Activated CD4-positive, alpha-beta memory T cell treated with anti-CD3 and anti-CD28 coated beads, Interleukin-2, amount 10 ng/mL, durations not matched to agents 7 days and 5 days (primary cell): ENCODE measurements at regions not wholly inside any gene's neighbourhood (a gene's known extent, or its start where the extent isn't known, plus 50 kb on each side); places are given as distances from the start of the nearest gene placed in this dataset.
"Not testable (repeated sequence)": the region's sequence is repeated elsewhere in the genome, so short reads cannot be mapped to it uniquely, and the experiment has no call there.

ENCODE experiments used
- CTCF ChIA-PET: fragments of 350-600 bp; sonication (Branson Sonifier 250); formaldehyde crosslinking; loops from one replicate; lab custom pipeline; 2021; ENCODE audit warnings: antibody characterized with exemption, inconsistent platforms; lab: Charles Lee
- POLR2A ChIA-PET: fragments of 350-600 bp; sonication (Branson Sonifier 250); formaldehyde crosslinking; loops from one replicate; lab custom pipeline; 2021; ENCODE audit warnings: antibody characterized with exemption; lab: Charles Lee
- DNase-seq: peaks from one replicate; pipeline ENCODE4 v3.0.0-alpha.2; 2020
- H3K27ac Mint-ChIP-seq: one replicate; pipeline ENCODE4 v1.8.0; 2021; ENCODE audit warnings: mild to moderate bottlenecking, mixed read lengths
- H3K27me3 Mint-ChIP-seq: one replicate; pipeline ENCODE4 v1.8.0; 2021; ENCODE audit warnings: mixed read lengths
- H3K36me3 Mint-ChIP-seq: one replicate; pipeline ENCODE4 v1.8.0; 2021; ENCODE audit warnings: low read depth, mixed read lengths
- H3K4me1 Mint-ChIP-seq: one replicate; pipeline ENCODE4 v1.8.0; 2021; ENCODE audit warnings: mixed read lengths
- H3K4me3 Mint-ChIP-seq: one replicate; pipeline ENCODE4 v1.8.0; 2021; ENCODE audit warnings: mild to moderate bottlenecking, mixed read lengths
- H3K9me3 Mint-ChIP-seq: one replicate; pipeline ENCODE4 v1.8.0; 2021; ENCODE audit warnings: mixed read lengths

- Mint-ChIP-seq H3K4me3 (no peak overlapping the region), H3K4me1 (no peaks in the 10 kb centered on the region)
These were observed 1178.4 kb upstream of the TMEFF2 start for GRCh38 chr2:193373120-193373519.

GRCh38 chr2:193371200-193371599 lies 1176.5 kb upstream of the TMEFF2 start:
- Mint-ChIP-seq H3K27ac (no peak overlapping the region), H3K4me3 (no peak overlapping the region), H3K36me3 (no peaks in the 10 kb centered on the region), H3K9me3 (no peaks in the 10 kb centered on the region), H3K27me3 (no peaks in the 10 kb centered on the region), H3K4me1 (no peaks in the 10 kb centered on the region)
- CTCF ChIA-PET = no interaction called here
- POLR2A ChIA-PET = no interaction called here
- DNase-seq = no peak

More at GRCh38 chr2:193373120-193373519, 1178.4 kb upstream of the TMEFF2 start:
- Mint-ChIP-seq H3K9me3 (no peaks in the 10 kb centered on the region), H3K27me3 (no peaks in the 10 kb centered on the region), H3K36me3 (no peaks in the 10 kb centered on the region), H3K27ac (no peak overlapping the region)
- ChIA-PET CTCF (no interaction called here), POLR2A (no interaction called here)
- DNase-seq = no peak

GRCh38 chr2:193368615-193369014 lies 1173.9 kb upstream of the TMEFF2 start:
- H3K4me3 Mint-ChIP-seq = no peak overlapping the region
- no peaks in the 10 kb centered on the region for H3K4me1 Mint-ChIP-seq
- no peaks in the 10 kb centered on the region for H3K27me3 Mint-ChIP-seq
- no peak for DNase-seq
- no peaks in the 10 kb centered on the region for H3K9me3 Mint-ChIP-seq
- no peak overlapping the region for H3K27ac Mint-ChIP-seq
- no peaks in the 10 kb centered on the region for H3K36me3 Mint-ChIP-seq
- ChIA-PET POLR2A (no interaction called here), CTCF (no interaction called here)

GRCh38 chr2:193357508-193357907 lies 1162.8 kb upstream of the TMEFF2 start:
- Mint-ChIP-seq H3K36me3 (no peaks in the 10 kb centered on the region), H3K4me1 (no peaks in the 10 kb centered on the region), H3K4me3 (no peak overlapping the region), H3K9me3 (no peaks in the 10 kb centered on the region), H3K27me3 (no peaks in the 10 kb centered on the region), H3K27ac (no peak overlapping the region)
- ChIA-PET POLR2A (no interaction called here), CTCF (no interaction called here)
- DNase-seq = no peak

GRCh38 chr2:193352665-193353242 lies 1158.0 kb upstream of the TMEFF2 start:
- H3K27ac Mint-ChIP-seq, H3K9me3 Mint-ChIP-seq, H3K27me3 Mint-ChIP-seq, CTCF ChIA-PET, H3K36me3 Mint-ChIP-seq, DNase-seq, POLR2A ChIA-PET, H3K4me1 Mint-ChIP-seq, H3K4me3 Mint-ChIP-seq: not testable (repeated sequence)

GRCh38 chr2:193350509-193350908 lies 1155.8 kb upstream of the TMEFF2 start:
- CTCF ChIA-PET = no interaction called here
- H3K36me3 Mint-ChIP-seq = no peaks in the 10 kb centered on the region
- POLR2A ChIA-PET = no interaction called here
- no peak for DNase-seq
- H3K27me3 Mint-ChIP-seq = no peaks in the 10 kb centered on the region
- H3K4me3 Mint-ChIP-seq = no peak overlapping the region
- H3K27ac Mint-ChIP-seq = no peak overlapping the region
- no peaks in the 10 kb centered on the region for H3K9me3 Mint-ChIP-seq
- H3K4me1 Mint-ChIP-seq = peaks cover 5% of the 10 kb centered on the region

GRCh38 chr2:193349642-193350041 lies 1154.9 kb upstream of the TMEFF2 start:
- H3K4me1 Mint-ChIP-seq = peaks cover 5% of the 10 kb centered on the region
- H3K4me3 Mint-ChIP-seq = no peak overlapping the region
- H3K9me3 Mint-ChIP-seq = no peaks in the 10 kb centered on the region
- H3K27ac Mint-ChIP-seq = no peak overlapping the region
- ChIA-PET POLR2A (no interaction called here), CTCF (no interaction called here)
- H3K36me3 Mint-ChIP-seq = no peaks in the 10 kb centered on the region
- H3K27me3 Mint-ChIP-seq = no peaks in the 10 kb centered on the region
- DNase-seq = no peak

GRCh38 chr2:193348055-193348454 lies 1153.3 kb upstream of the TMEFF2 start:
- Mint-ChIP-seq H3K4me1 (peaks cover 5% of the 10 kb centered on the region), H3K36me3 (no peaks in the 10 kb centered on the region), H3K27me3 (no peaks in the 10 kb centered on the region), H3K4me3 (peak overlapping the region; percentile 46), H3K9me3 (no peaks in the 10 kb centered on the region), H3K27ac (no peak overlapping the region)
- POLR2A ChIA-PET = no interaction called here
- CTCF ChIA-PET = no interaction called here
- DNase-seq = no peak

- no peaks in the 10 kb centered on the region for H3K27me3 Mint-ChIP-seq
- no peak overlapping the region for H3K4me3 Mint-ChIP-seq
- ChIA-PET POLR2A (no interaction called here), CTCF (no interaction called here)
- no peaks in the 10 kb centered on the region for H3K4me1 Mint-ChIP-seq
- H3K9me3 Mint-ChIP-seq = no peaks in the 10 kb centered on the region
- no peak for DNase-seq
- no peak overlapping the region for H3K27ac Mint-ChIP-seq
- H3K36me3 Mint-ChIP-seq = no peaks in the 10 kb centered on the region
These were observed 1142.0 kb upstream of the TMEFF2 start for GRCh38 chr2:193336781-193337180.

- ChIA-PET CTCF (no interaction called here), POLR2A (no interaction called here)
- H3K9me3 Mint-ChIP-seq = no peaks in the 10 kb centered on the region
- no peak for DNase-seq
- no peak overlapping the region for H3K27ac Mint-ChIP-seq
- no peak overlapping the region for H3K4me3 Mint-ChIP-seq
- no peaks in the 10 kb centered on the region for H3K27me3 Mint-ChIP-seq
- no peaks in the 10 kb centered on the region for H3K36me3 Mint-ChIP-seq
- no peaks in the 10 kb centered on the region for H3K4me1 Mint-ChIP-seq
These were observed 1139.7 kb upstream of the TMEFF2 start for GRCh38 chr2:193334401-193334800.

- H3K9me3 Mint-ChIP-seq = no peaks in the 10 kb centered on the region
- H3K4me3 Mint-ChIP-seq = no peak overlapping the region
- POLR2A ChIA-PET = no interaction called here
- CTCF ChIA-PET = no interaction called here
- H3K36me3 Mint-ChIP-seq = no peaks in the 10 kb centered on the region
- no peak overlapping the region for H3K27ac Mint-ChIP-seq
- H3K27me3 Mint-ChIP-seq = no peaks in the 10 kb centered on the region
- DNase-seq = no peak
- no peaks in the 10 kb centered on the region for H3K4me1 Mint-ChIP-seq
These were observed 1138.8 kb upstream of the TMEFF2 start for GRCh38 chr2:193333539-193333938.

- no peaks in the 10 kb centered on the region for H3K36me3 Mint-ChIP-seq
- POLR2A ChIA-PET = no interaction called here
- DNase-seq = no peak
- no peaks in the 10 kb centered on the region for H3K4me1 Mint-ChIP-seq
- no peaks in the 10 kb centered on the region for H3K9me3 Mint-ChIP-seq
- H3K27me3 Mint-ChIP-seq = no peaks in the 10 kb centered on the region
- H3K27ac Mint-ChIP-seq = no peak overlapping the region
- CTCF ChIA-PET = no interaction called here
- no peak overlapping the region for H3K4me3 Mint-ChIP-seq
These were observed 1138.2 kb upstream of the TMEFF2 start for GRCh38 chr2:193332941-193333340.

- no peak for DNase-seq
- Mint-ChIP-seq H3K4me3 (no peak overlapping the region), H3K36me3 (no peaks in the 10 kb centered on the region), H3K9me3 (peaks cover 3% of the 10 kb centered on the region), H3K4me1 (no peaks in the 10 kb centered on the region), H3K27ac (no peak overlapping the region), H3K27me3 (no peaks in the 10 kb centered on the region)
- POLR2A ChIA-PET = no interaction called here
- CTCF ChIA-PET = no interaction called here
These were observed 1136.9 kb upstream of the TMEFF2 start for GRCh38 chr2:193331676-193332075.

GRCh38 chr2:193326296-193326695 lies 1131.6 kb upstream of the TMEFF2 start:
- no peak for DNase-seq
- Mint-ChIP-seq H3K27me3 (no peaks in the 10 kb centered on the region), H3K9me3 (peaks cover 3% of the 10 kb centered on the region), H3K27ac (no peak overlapping the region), H3K4me3 (no peak overlapping the region), H3K36me3 (no peaks in the 10 kb centered on the region), H3K4me1 (no peaks in the 10 kb centered on the region)
- CTCF ChIA-PET = no interaction called here
- POLR2A ChIA-PET = no interaction called here
